GM21737 (cell line): ENCODE measurements at regions not wholly inside any gene's neighbourhood (a gene's known extent, or its start where the extent isn't known, plus 50 kb on each side); places are given as distances from the start of the nearest gene placed in this dataset.
"Not testable (repeated sequence)": the region's sequence is repeated elsewhere in the genome, so short reads cannot be mapped to it uniquely, and the experiment has no call there.

Experiments
- ATAC-seq: cut with Tn5 transposase; IDR thresholded peaks from one replicate; pipeline ENCODE4 v1.9.1; 2021; ENCODE audit warnings: mild to moderate bottlenecking, moderate library complexity; ENCODE audit not compliant: unreplicated experiment

- ATAC-seq, result not testable (repeated sequence)
These were observed 260.1 kb downstream of the MEF2C start for GRCh38 chr5:88622890-88623289.

GRCh38 chr5:88615767-88616166 is 267.2 kb downstream of the MEF2C start:
- not testable (repeated sequence) for ATAC-seq

GRCh38 chr5:88613051-88613450 is 269.9 kb downstream of the MEF2C start:
- no peak for ATAC-seq

- no peak for ATAC-seq
These were observed 272.4 kb downstream of the MEF2C start for GRCh38 chr5:88610586-88610985.

- ATAC-seq, result no peak
These were observed 275.5 kb downstream of the MEF2C start for GRCh38 chr5:88607492-88607891.

GRCh38 chr5:88606626-88607025 is 276.4 kb downstream of the MEF2C start:
- ATAC-seq, result no peak

GRCh38 chr5:88606173-88606572 is 276.8 kb downstream of the MEF2C start:
- no peak for ATAC-seq

GRCh38 chr5:88602584-88602983 is 280.4 kb downstream of the MEF2C start:
- ATAC-seq, result no peak

GRCh38 chr5:88594441-88594840 is 288.5 kb downstream of the MEF2C start:
- no peak for ATAC-seq

GRCh38 chr5:88588609-88589008 is 294.4 kb downstream of the MEF2C start:
- ATAC-seq, result no peak

GRCh38 chr5:88583471-88583870 is 299.5 kb downstream of the MEF2C start:
- no peak for ATAC-seq

GRCh38 chr5:88558366-88558765 is 289.7 kb upstream of the TMEM161B start:
- ATAC-seq, result no peak

- ATAC-seq, result no peak
These were observed 289.2 kb upstream of the TMEM161B start for GRCh38 chr5:88557881-88558280.

GRCh38 chr5:88557131-88557530 is 288.5 kb upstream of the TMEM161B start:
- ATAC-seq, result no peak

- no peak for ATAC-seq
These were observed 287.8 kb upstream of the TMEM161B start for GRCh38 chr5:88556406-88556805.

GRCh38 chr5:88555674-88556073 is 287.0 kb upstream of the TMEM161B start:
- no peak for ATAC-seq

GRCh38 chr5:88553986-88554385 is 285.3 kb upstream of the TMEM161B start:
- no peak for ATAC-seq

- ATAC-seq, result no peak
These were observed 284.7 kb upstream of the TMEM161B start for GRCh38 chr5:88553136-88553875.

- no peak for ATAC-seq
These were observed 283.8 kb upstream of the TMEM161B start for GRCh38 chr5:88552426-88552825.

- ATAC-seq, result no peak
These were observed 283.2 kb upstream of the TMEM161B start for GRCh38 chr5:88551724-88552345.

- ATAC-seq, result no peak
These were observed 282.1 kb upstream of the TMEM161B start for GRCh38 chr5:88550736-88551135.

- no peak for ATAC-seq
These were observed 279.6 kb upstream of the TMEM161B start for GRCh38 chr5:88548136-88548805.
